ENCODE measurements at regions not wholly inside any gene's neighbourhood (a gene's known extent, or its start where the extent isn't known, plus 50 kb on each side); places are given as distances from the start of the nearest gene placed in this dataset.

DNA sequence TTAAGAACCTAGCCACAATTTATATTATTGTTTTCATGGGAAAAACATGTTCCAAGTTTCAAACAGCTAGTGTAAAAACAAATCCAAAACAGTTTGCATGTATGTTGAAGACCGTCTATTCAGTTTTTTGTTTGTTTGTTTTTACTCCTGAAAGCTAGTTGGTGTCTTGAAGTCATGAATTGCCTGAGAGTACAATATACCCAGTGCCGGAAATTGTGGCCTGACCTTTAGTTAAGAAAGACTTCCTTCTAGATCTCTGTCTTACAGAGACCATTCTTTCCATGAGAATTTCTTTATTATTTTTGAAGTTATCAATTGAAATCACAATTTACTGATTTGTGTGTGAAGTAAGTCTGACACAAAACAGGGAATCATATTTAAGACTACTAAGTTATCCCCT is 474.8 kb downstream of the KCNJ2 start:
- Histone ChIP-seq H3K9me3 (ENCODE audit: insufficient read depth, low read length) (no peaks in the 10 kb centered on the region), H3K27ac (ENCODE audit: low read depth, low read length) (no peak overlapping the region), H2AFZ (ENCODE audit: low read depth, low read length, severe bottlenecking) (no peak overlapping the region), H3K36me3 (ENCODE audit: low read length) (no peaks in the 10 kb centered on the region; the same call in 1 of the 2 replicates), H3K4me3 (ENCODE audit: insufficient read depth, low read length, poor library complexity, severe bottlenecking) (no peak overlapping the region), H3K27me3 (ENCODE audit: low read length) (no peaks in the 10 kb centered on the region), H3K9me2 (replicated peaks; ENCODE audit: insufficient read depth, low read length) (no peaks in the 10 kb centered on the region), H3K9ac (ENCODE audit: low read length) (no peak overlapping the region), H3K79me2 (ENCODE audit: insufficient read depth, low read length) (no peaks in the 10 kb centered on the region), H3F3A (ENCODE audit: insufficient read depth) (no peaks in the 10 kb centered on the region), H4K20me1 (ENCODE audit: low read depth, low read length) (no peaks in the 10 kb centered on the region), H3K4me2 (ENCODE audit: low read depth, low read length, poor library complexity, severe bottlenecking) (no peak overlapping the region)
- TF ChIP-seq EZH2phosphoT487 (conservative IDR thresholded peaks at IDR 0.05; ENCODE audit: low read length), result no peak
- TF ChIP-seq, protein P1, sequence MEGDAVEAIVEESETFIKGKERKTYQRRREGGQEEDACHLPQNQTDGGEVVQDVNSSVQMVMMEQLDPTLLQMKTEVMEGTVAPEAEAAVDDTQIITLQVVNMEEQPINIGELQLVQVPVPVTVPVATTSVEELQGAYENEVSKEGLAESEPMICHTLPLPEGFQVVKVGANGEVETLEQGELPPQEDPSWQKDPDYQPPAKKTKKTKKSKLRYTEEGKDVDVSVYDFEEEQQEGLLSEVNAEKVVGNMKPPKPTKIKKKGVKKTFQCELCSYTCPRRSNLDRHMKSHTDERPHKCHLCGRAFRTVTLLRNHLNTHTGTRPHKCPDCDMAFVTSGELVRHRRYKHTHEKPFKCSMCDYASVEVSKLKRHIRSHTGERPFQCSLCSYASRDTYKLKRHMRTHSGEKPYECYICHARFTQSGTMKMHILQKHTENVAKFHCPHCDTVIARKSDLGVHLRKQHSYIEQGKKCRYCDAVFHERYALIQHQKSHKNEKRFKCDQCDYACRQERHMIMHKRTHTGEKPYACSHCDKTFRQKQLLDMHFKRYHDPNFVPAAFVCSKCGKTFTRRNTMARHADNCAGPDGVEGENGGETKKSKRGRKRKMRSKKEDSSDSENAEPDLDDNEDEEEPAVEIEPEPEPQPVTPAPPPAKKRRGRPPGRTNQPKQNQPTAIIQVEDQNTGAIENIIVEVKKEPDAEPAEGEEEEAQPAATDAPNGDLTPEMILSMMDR (IDR thresholded peaks at IDR 0.05; ENCODE audit: insufficient read depth, low read length, poor library complexity, severe bottlenecking), result no peak

DNA sequence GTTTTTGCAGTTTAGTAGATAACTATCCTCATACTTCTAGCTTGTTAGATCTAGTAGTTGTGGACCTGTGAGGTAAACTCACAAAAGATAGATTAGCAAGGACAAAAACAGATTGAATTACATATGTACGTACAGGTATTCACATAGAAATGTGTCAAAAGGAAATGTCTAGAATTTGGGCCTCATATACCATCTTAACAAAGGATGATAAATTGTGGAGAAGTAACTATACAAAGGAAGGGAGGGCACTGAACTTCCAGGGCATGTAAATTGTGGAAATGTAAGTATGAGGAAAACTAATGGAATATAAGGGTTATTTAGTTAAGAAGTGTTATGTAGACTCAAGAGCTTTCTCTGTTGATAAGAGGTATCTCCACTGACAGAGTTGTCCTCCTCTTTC is 477.3 kb downstream of the KCNJ2 start:
- H3K4me3 ChIP-seq (ENCODE audit: insufficient read depth, low read length, poor library complexity, severe bottlenecking), result no peak overlapping the region
- no peaks in the 10 kb centered on the region for H4K20me1 ChIP-seq (ENCODE audit: low read depth, low read length)
- H3K4me2 ChIP-seq (ENCODE audit: low read depth, low read length, poor library complexity, severe bottlenecking), result no peak overlapping the region
- H3K9me3 ChIP-seq (ENCODE audit: insufficient read depth, low read length), result no peaks in the 10 kb centered on the region
- no peak for TF ChIP-seq EZH2phosphoT487 (conservative IDR thresholded peaks at IDR 0.05; ENCODE audit: low read length)
- TF ChIP-seq, protein P1 (IDR thresholded peaks at IDR 0.05; ENCODE audit: insufficient read depth, low read length, poor library complexity, severe bottlenecking), result no peak
- no peak overlapping the region for H3K27ac ChIP-seq (ENCODE audit: low read depth, low read length)
- no peaks in the 10 kb centered on the region; the same call in 1 of the 2 replicates for H3K36me3 ChIP-seq (ENCODE audit: low read length)
- no peaks in the 10 kb centered on the region for H3K27me3 ChIP-seq (ENCODE audit: low read length)
- no peaks in the 10 kb centered on the region for H3K9me2 ChIP-seq (replicated peaks; ENCODE audit: insufficient read depth, low read length)
- H3F3A ChIP-seq (ENCODE audit: insufficient read depth), result no peaks in the 10 kb centered on the region
- no peak overlapping the region for H3K9ac ChIP-seq (ENCODE audit: low read length)
- H2AFZ ChIP-seq (ENCODE audit: low read depth, low read length, severe bottlenecking), result no peak overlapping the region
- H3K79me2 ChIP-seq (ENCODE audit: insufficient read depth, low read length), result no peaks in the 10 kb centered on the region

DNA sequence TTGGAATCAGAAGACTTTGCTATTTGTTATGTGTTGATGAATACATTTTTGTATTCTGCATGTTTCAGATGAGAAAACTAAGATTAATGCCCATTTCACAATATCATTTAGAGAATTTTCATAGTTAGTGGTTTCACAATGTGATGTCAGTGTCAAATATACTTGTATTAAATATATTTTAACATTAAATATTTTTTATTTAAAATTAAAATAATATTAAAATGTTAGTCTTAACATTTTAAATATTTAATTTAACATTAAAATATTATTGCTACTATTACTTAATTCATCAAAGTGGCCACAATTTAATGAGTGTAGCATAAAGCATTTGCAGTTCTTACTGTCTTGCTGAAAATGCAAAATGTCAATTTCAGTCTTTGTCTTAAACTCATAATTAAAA is 478.8 kb downstream of the KCNJ2 start:
- no peaks in the 10 kb centered on the region for H4K20me1 ChIP-seq (ENCODE audit: low read depth, low read length)
- H3K27ac ChIP-seq (ENCODE audit: low read depth, low read length), result no peak overlapping the region
- H3K9me2 ChIP-seq (replicated peaks; ENCODE audit: insufficient read depth, low read length), result no peaks in the 10 kb centered on the region
- H3F3A ChIP-seq (ENCODE audit: insufficient read depth), result no peaks in the 10 kb centered on the region
- no peaks in the 10 kb centered on the region; the same call in 1 of the 2 replicates for H3K36me3 ChIP-seq (ENCODE audit: low read length)
- H2AFZ ChIP-seq (ENCODE audit: low read depth, low read length, severe bottlenecking), result no peak overlapping the region
- H3K4me2 ChIP-seq (ENCODE audit: low read depth, low read length, poor library complexity, severe bottlenecking), result no peak overlapping the region
- H3K9me3 ChIP-seq (ENCODE audit: insufficient read depth, low read length), result no peaks in the 10 kb centered on the region
- TF ChIP-seq EZH2phosphoT487 (conservative IDR thresholded peaks at IDR 0.05; ENCODE audit: low read length), result no peak
- TF ChIP-seq, protein P1 (IDR thresholded peaks at IDR 0.05; ENCODE audit: insufficient read depth, low read length, poor library complexity, severe bottlenecking), result no peak
- H3K9ac ChIP-seq (ENCODE audit: low read length), result no peak overlapping the region
- no peaks in the 10 kb centered on the region for H3K27me3 ChIP-seq (ENCODE audit: low read length)
- H3K79me2 ChIP-seq (ENCODE audit: insufficient read depth, low read length), result no peaks in the 10 kb centered on the region
- H3K4me3 ChIP-seq (ENCODE audit: insufficient read depth, low read length, poor library complexity, severe bottlenecking), result no peak overlapping the region
